ENCODE measurements at regions not wholly inside any gene's neighbourhood (a gene's known extent, or its start where the extent isn't known, plus 50 kb on each side); places are given as distances from the start of the nearest gene placed in this dataset.

- FAIRE-seq = no peak
These were observed 120.3 kb upstream of the ADAMTS18 start for GRCh38 chr16:77555126-77555525.

- FAIRE-seq = no peak
These were observed 121.0 kb upstream of the ADAMTS18 start for GRCh38 chr16:77555791-77556190.

- FAIRE-seq = no peak
These were observed 121.5 kb upstream of the ADAMTS18 start for GRCh38 chr16:77556201-77556873.

GRCh38 chr16:77557385-77557784 is 122.6 kb upstream of the ADAMTS18 start:
- no peak for FAIRE-seq

- no peak for FAIRE-seq
These were observed 124.0 kb upstream of the ADAMTS18 start for GRCh38 chr16:77558786-77559185.

- FAIRE-seq = no peak
These were observed 127.7 kb upstream of the ADAMTS18 start for GRCh38 chr16:77562497-77562896.

GRCh38 chr16:77564791-77565390 is 130.1 kb upstream of the ADAMTS18 start:
- no peak for FAIRE-seq

- FAIRE-seq = no peak
These were observed 134.6 kb upstream of the ADAMTS18 start for GRCh38 chr16:77569406-77569805.

- FAIRE-seq = no peak
These were observed 135.7 kb upstream of the ADAMTS18 start for GRCh38 chr16:77570574-77570973.

GRCh38 chr16:77571115-77571862 is 136.5 kb upstream of the ADAMTS18 start:
- FAIRE-seq = no peak

GRCh38 chr16:77574867-77575624 is 140.2 kb upstream of the ADAMTS18 start:
- no peak for FAIRE-seq

GRCh38 chr16:77579351-77579891 is 142.9 kb upstream of the NUDT7 start:
- no peak for FAIRE-seq

GRCh38 chr16:77581706-77582105 is 140.6 kb upstream of the NUDT7 start:
- FAIRE-seq = no peak

- FAIRE-seq = peak; percentile 95
These were observed 138.0 kb upstream of the NUDT7 start for GRCh38 chr16:77584205-77584859.

GRCh38 chr16:77585379-77586251 is 136.7 kb upstream of the NUDT7 start:
- FAIRE-seq = no peak

- no peak for FAIRE-seq
These were observed 133.9 kb upstream of the NUDT7 start for GRCh38 chr16:77588389-77588788.

GRCh38 chr16:77589071-77589765 is 133.1 kb upstream of the NUDT7 start:
- FAIRE-seq = no peak

- no peak for FAIRE-seq
These were observed 131.6 kb upstream of the NUDT7 start for GRCh38 chr16:77590707-77591106.

- no peak for FAIRE-seq
These were observed 131.0 kb upstream of the NUDT7 start for GRCh38 chr16:77591347-77591746.

GRCh38 chr16:77592021-77592420 is 130.3 kb upstream of the NUDT7 start:
- no peak for FAIRE-seq

- FAIRE-seq = no peak
These were observed 128.3 kb upstream of the NUDT7 start for GRCh38 chr16:77594057-77594456.
